K562 (cell line): ENCODE measurements at regions not wholly inside any gene's neighbourhood (a gene's known extent, or its start where the extent isn't known, plus 50 kb on each side); places are given as distances from the start of the nearest gene placed in this dataset.

Experiments used
- CGGBP1 ChIP-seq: fragments of 250-450 bp; sonication (Bioruptor Pico); IDR thresholded peaks from 2 replicates; pipeline ENCODE4 v1.9.0; 2021; ENCODE audit warnings: mild to moderate bottlenecking
- GABPA ChIP-seq: fragments of 200-800 bp; sonication (Bioruptor generic); conservative IDR thresholded peaks from 2 replicates; pipeline ENCODE4 v1.6.1; 2016; ENCODE audit warnings: low read depth, missing genetic modification characterization, missing compliant biosample characterization
- HIVEP1 ChIP-seq: fragments of 250-450 bp; sonication (Bioruptor Pico); IDR thresholded peaks from 2 replicates; pipeline ENCODE4 v1.4.0; 2020; ENCODE audit warnings: mild to moderate bottlenecking
- HNRNPUL1 ChIP-seq: fragments of 200-400 bp; formaldehyde crosslinking; IDR thresholded peaks from 2 replicates; pipeline ENCODE4 v1.6.1; 2017; ENCODE audit warnings: low read length
- KDM4B ChIP-seq, 2 experiments: fragments of 450-650 bp in 1 of 2; sonication (generic) in 1 of 2; IDR thresholded peaks; 2 replicates each; pipeline ENCODE4 v1.6.1; 2016 to 2017; ENCODE audit warnings: borderline replicate concordance in 2 of 2, antibody characterized with exemption in 1 of 2, low read depth in 1 of 2, mild to moderate bottlenecking in 1 of 2
- PHF20 ChIP-seq: fragments of 450-650 bp; IDR thresholded peaks from 2 replicates; pipeline ENCODE4 v1.6.1; 2018; ENCODE audit not compliant: partially characterized antibody
- POLR2A ChIP-seq: fragments of 450-650 bp; conservative IDR thresholded peaks from 2 replicates; pipeline ENCODE4 v1.6.1; 2016
- PTBP1 ChIP-seq: fragments of 200-400 bp; formaldehyde crosslinking; IDR thresholded peaks from 2 replicates; pipeline ENCODE4 v1.6.1; 2017; ENCODE audit warnings: low read depth, low read length
- SRSF3 ChIP-seq: fragments of 200-400 bp; formaldehyde crosslinking; IDR thresholded peaks from 2 replicates; pipeline ENCODE4 v1.6.1; 2016; ENCODE audit warnings: mild to moderate bottlenecking, low read length, moderate library complexity; ENCODE audit not compliant: insufficient read depth
- TSHZ1 ChIP-seq: fragments of 250-450 bp; sonication (Bioruptor Pico); IDR thresholded peaks from 2 replicates; pipeline ENCODE4 v1.4.0; 2020; ENCODE audit warnings: mild to moderate bottlenecking, moderate library complexity
- ZNF436 ChIP-seq: fragments of 250-450, 450-650 bp; sonication (Bioruptor Pico); formaldehyde crosslinking; IDR thresholded peaks from 2 replicates; pipeline ENCODE4 v1.7.0; 2020; ENCODE audit warnings: mild to moderate bottlenecking

DNA sequence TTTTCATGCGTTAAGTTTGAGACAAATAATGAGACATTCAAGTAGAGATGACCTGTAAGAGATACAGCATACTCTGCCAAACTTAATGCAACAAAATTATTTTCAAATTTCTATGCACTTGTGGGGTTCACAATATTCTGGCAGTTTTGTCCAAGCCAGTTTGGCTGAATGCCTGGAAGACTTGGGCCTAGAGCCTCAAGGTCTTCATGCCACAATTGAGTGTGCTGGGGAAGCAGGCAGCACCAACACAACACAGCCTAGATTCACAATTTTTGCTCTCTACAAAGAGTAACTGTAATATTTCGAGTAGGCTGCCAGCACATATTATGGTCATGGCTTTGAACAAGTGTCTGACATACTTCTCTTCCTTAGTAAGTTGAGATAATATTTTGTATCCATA lies 461.4 kb upstream of the SPHKAP start (continued):
- TF ChIP-seq SRSF3, result no peak
- no peak for TF ChIP-seq PTBP1
- TF ChIP-seq GABPA (tag), result no peak
- no peak for TF ChIP-seq TSHZ1 (CRISPR knock-in tag)
- TF ChIP-seq HNRNPUL1, result no peak
- no peak for TF ChIP-seq PHF20
- TF ChIP-seq HIVEP1, result no peak
- no peak for TF ChIP-seq ZNF436 (CRISPR knock-in tag)
- no peak for TF ChIP-seq KDM4B (IDR thresholded peaks at IDR 0.05; ENCODE audit: borderline replicate concordance in 2 of 2, low read depth in 1 of 2)
- no peak for TF ChIP-seq POLR2A
- no peak for TF ChIP-seq CGGBP1 (CRISPR knock-in tag)
